ENCODE measurements at regions not wholly inside any gene's neighbourhood (a gene's known extent, or its start where the extent isn't known, plus 50 kb on each side); places are given as distances from the start of the nearest gene placed in this dataset.

GRCh38 chr11:36931139-36931538, 333.1 kb upstream of the RAG2 start (continued):
- no peak for TF ChIP-seq MLX (CRISPR knock-in tag; IDR thresholded peaks at IDR 0.05)
- no peak for TF ChIP-seq PREB (CRISPR knock-in tag; IDR thresholded peaks at IDR 0.05; ENCODE audit: borderline replicate concordance)
- no peak for TF ChIP-seq CREB1 (CRISPR knock-in tag; IDR thresholded peaks at IDR 0.05)
- no peak for TF ChIP-seq USF1 (CRISPR knock-in tag; IDR thresholded peaks at IDR 0.05)

- ChIA-PET CTCF (no interaction called here), POLR2A (no interaction called here)
- peaks cover 60% of the 10 kb centered on the region for H3K36me3 Mint-ChIP-seq
- DNase-seq (ENCODE audit: low spot score) = no peak
- no peaks in the 10 kb centered on the region for H3K4me1 Mint-ChIP-seq
- peaks cover 2% of the 10 kb centered on the region; the same call in 1 of the 2 replicates for H3K27me3 Mint-ChIP-seq (ENCODE audit: low read depth)
- no peak overlapping the region for H3K27ac Mint-ChIP-seq
- no peak for ATAC-seq
- H3K9me3 Mint-ChIP-seq = peaks cover 85% of the 10 kb centered on the region
- no peak overlapping the region for H3K4me3 Mint-ChIP-seq
- no peak for TF ChIP-seq CDX4 (CRISPR knock-in tag; IDR thresholded peaks at IDR 0.05; ENCODE audit: borderline replicate concordance)
- TF ChIP-seq GABPB1 (CRISPR knock-in tag; IDR thresholded peaks at IDR 0.05) = no peak
- TF ChIP-seq NR2C2 (CRISPR knock-in tag; IDR thresholded peaks at IDR 0.05) = no peak
- no peak for TF ChIP-seq JAZF1 (CRISPR knock-in tag; IDR thresholded peaks at IDR 0.05)
- TF ChIP-seq ZNF396 (CRISPR knock-in tag; IDR thresholded peaks at IDR 0.05; ENCODE audit: borderline replicate concordance) = no peak
- no peak for TF ChIP-seq AFF4 (CRISPR knock-in tag; IDR thresholded peaks at IDR 0.05; ENCODE audit: borderline replicate concordance)
- TF ChIP-seq ZBTB43 (CRISPR knock-in tag; IDR thresholded peaks at IDR 0.05) = no peak
- TF ChIP-seq ARID4B (CRISPR knock-in tag; IDR thresholded peaks at IDR 0.05; ENCODE audit: borderline replicate concordance) = no peak
- no peak for TF ChIP-seq ZNF281 (CRISPR knock-in tag; IDR thresholded peaks at IDR 0.05)
- no peak for TF ChIP-seq TEAD4 (CRISPR knock-in tag; IDR thresholded peaks at IDR 0.05)
- no peak for TF ChIP-seq ZNF423 (CRISPR knock-in tag; IDR thresholded peaks at IDR 0.05)
- TF ChIP-seq PRDM15 (CRISPR knock-in tag; IDR thresholded peaks at IDR 0.05) = no peak
Measured at GRCh38 chr11:36930256-36930655, 332.2 kb upstream of the RAG2 start.

All from WTC11 (cell line).